ENCODE measurements at regions not wholly inside any gene's neighbourhood (a gene's known extent, or its start where the extent isn't known, plus 50 kb on each side); places are given as distances from the start of the nearest gene placed in this dataset.

GRCh38 chr6:142627474-142627873 lies 317.5 kb downstream of the HIVEP2 start:
- TF ChIP-seq CTCF (IDR thresholded peaks at IDR 0.05) (no peak), POLR2A (IDR thresholded peaks at IDR 0.05) (no peak)
